DND-41 (cell line): ENCODE measurements at regions not wholly inside any gene's neighbourhood (a gene's known extent, or its start where the extent isn't known, plus 50 kb on each side); places are given as distances from the start of the nearest gene placed in this dataset.

ENCODE experiments used
- ATAC-seq: fragments of 200-7000 bp; cut with Tn5 transposase; 3 replicates; pipeline ENCODE4 v1.9.1; 2021; ENCODE audit warnings: low read depth; ENCODE audit not compliant: insufficient read depth
- DNase-seq: peaks from one replicate; pipeline ENCODE4 v3.0.0-alpha.2; 2020
- H2AFZ ChIP-seq: 2 replicates; pipeline ENCODE4 v1.6.0; 2012; ENCODE audit warnings: low read depth, low read length
- H3K27ac ChIP-seq: 2 replicates; pipeline ENCODE4 v1.5.1; 2012; ENCODE audit warnings: low read length, inconsistent platforms
- H3K27me3 ChIP-seq: fragments of 200-600 bp; sonication (generic); 2 replicates; pipeline ENCODE4 v1.6.0; 2012; ENCODE audit warnings: low read length, mild to moderate bottlenecking, inconsistent platforms; ENCODE audit not compliant: insufficient read depth, poor library complexity
- H3K36me3 ChIP-seq: 2 replicates; pipeline ENCODE4 v1.5.1; 2012; ENCODE audit warnings: low read length, inconsistent platforms; ENCODE audit not compliant: insufficient read depth
- H3K4me1 ChIP-seq: 2 replicates; pipeline ENCODE4 v1.5.1; 2012; ENCODE audit warnings: mild to moderate bottlenecking, low read length; ENCODE audit not compliant: insufficient read depth
- H3K4me2 ChIP-seq: 2 replicates; pipeline ENCODE4 v1.6.0; 2012; ENCODE audit warnings: mild to moderate bottlenecking, moderate library complexity, low read length, inconsistent platforms; ENCODE audit not compliant: insufficient read depth
- H3K4me3 ChIP-seq, 2 experiments: fragments of 200-600 bp in 1 of 2; shearing (Covaris generic) in 1 of 2; 2 replicates each; pipeline ENCODE4 v1.5.1; 2012 to 2016; ENCODE audit warnings: inconsistent platforms in 2 of 2, low read length in 2 of 2, mild to moderate bottlenecking in 2 of 2, low read depth in 1 of 2, moderate library complexity in 1 of 2
- H3K79me2 ChIP-seq: 2 replicates; pipeline ENCODE4 v1.6.0; 2012; ENCODE audit warnings: low read length, inconsistent platforms; ENCODE audit not compliant: insufficient read depth
- H3K9ac ChIP-seq: 2 replicates; pipeline ENCODE4 v1.6.0; 2012; ENCODE audit warnings: low read depth, mild to moderate bottlenecking, inconsistent platforms, low read length, moderate library complexity
- H3K9me3 ChIP-seq: 2 replicates; pipeline ENCODE4 v1.5.1; 2012; ENCODE audit warnings: low read length, moderate library complexity, mild to moderate bottlenecking, inconsistent platforms; ENCODE audit not compliant: insufficient read depth, severe bottlenecking
- H4K20me1 ChIP-seq: 2 replicates; pipeline ENCODE4 v1.6.0; 2012; ENCODE audit warnings: low read length; ENCODE audit not compliant: insufficient read depth
- EZH2 ChIP-seq: IDR thresholded peaks from 3 replicates; pipeline ENCODE4 v1.6.1; 2012; ENCODE audit warnings: borderline replicate concordance, low read depth, mild to moderate bottlenecking, moderate library complexity, low read length, inconsistent platforms; ENCODE audit not compliant: severe bottlenecking
- TF ChIP-seq, protein P1 (sequence below): IDR thresholded peaks from 2 replicates; pipeline ENCODE4 v1.5.1; 2012; ENCODE audit warnings: borderline replicate concordance, low read length, moderate library complexity, mild to moderate bottlenecking; ENCODE audit not compliant: poor library complexity, severe bottlenecking; ENCODE audit errors: extremely low read depth

DNA sequence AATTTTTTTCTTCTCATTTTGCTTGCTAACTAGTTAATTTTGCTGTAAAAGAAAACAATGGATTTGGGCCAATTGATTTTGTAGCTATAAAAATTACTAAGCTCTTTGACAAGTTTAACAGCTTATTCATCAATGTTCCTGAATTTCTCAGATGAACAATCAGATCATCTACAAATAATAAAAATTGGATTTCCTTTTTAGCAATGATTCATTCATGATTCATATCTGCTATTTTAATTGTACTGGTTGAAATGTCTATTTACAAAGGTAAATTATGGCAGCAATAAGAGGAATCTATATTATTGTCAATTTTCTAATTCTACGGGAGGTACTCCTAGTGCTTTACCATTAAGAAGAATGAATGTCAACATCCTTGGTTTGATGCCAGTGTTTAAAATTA, 178.8 kb upstream of the BTBD3 start:
- H3K4me1 ChIP-seq, result no peaks in the 10 kb centered on the region
- H3K79me2 ChIP-seq, result no peaks in the 10 kb centered on the region
- no peaks in the 10 kb centered on the region for H3K36me3 ChIP-seq
- no peak overlapping the region for H3K27ac ChIP-seq
- no peak for DNase-seq
- ATAC-seq, result no peak
- no peak overlapping the region for H3K4me2 ChIP-seq
- no peak overlapping the region for H3K9ac ChIP-seq
- H4K20me1 ChIP-seq, result no peaks in the 10 kb centered on the region
- H3K4me3 ChIP-seq, result no peak overlapping the region
- no peaks in the 10 kb centered on the region for H3K9me3 ChIP-seq
- no peaks in the 10 kb centered on the region for H3K27me3 ChIP-seq
- H2AFZ ChIP-seq, result no peak overlapping the region
- TF ChIP-seq, protein P1, sequence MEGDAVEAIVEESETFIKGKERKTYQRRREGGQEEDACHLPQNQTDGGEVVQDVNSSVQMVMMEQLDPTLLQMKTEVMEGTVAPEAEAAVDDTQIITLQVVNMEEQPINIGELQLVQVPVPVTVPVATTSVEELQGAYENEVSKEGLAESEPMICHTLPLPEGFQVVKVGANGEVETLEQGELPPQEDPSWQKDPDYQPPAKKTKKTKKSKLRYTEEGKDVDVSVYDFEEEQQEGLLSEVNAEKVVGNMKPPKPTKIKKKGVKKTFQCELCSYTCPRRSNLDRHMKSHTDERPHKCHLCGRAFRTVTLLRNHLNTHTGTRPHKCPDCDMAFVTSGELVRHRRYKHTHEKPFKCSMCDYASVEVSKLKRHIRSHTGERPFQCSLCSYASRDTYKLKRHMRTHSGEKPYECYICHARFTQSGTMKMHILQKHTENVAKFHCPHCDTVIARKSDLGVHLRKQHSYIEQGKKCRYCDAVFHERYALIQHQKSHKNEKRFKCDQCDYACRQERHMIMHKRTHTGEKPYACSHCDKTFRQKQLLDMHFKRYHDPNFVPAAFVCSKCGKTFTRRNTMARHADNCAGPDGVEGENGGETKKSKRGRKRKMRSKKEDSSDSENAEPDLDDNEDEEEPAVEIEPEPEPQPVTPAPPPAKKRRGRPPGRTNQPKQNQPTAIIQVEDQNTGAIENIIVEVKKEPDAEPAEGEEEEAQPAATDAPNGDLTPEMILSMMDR, result no peak

DNA sequence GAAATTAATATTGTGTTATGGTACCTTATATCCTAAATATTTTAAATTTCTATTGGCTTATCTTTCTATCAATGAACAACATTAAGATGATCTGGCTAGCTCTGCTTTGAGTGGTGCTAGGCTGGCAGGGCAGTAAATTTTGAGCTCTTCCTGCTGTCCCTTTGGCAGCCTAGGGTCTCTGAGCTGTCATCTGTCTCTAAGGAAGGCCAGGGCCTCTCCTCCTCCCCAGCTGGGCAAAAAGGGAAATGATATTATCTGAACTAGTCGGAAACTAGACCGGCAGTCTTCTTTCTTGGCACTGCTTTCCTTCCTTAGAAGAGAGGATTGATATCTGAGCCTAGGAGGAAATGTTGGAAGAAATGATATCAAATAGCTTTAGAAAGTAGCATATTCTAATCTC, 176.7 kb upstream of the BTBD3 start:
- Histone ChIP-seq H3K4me1 (no peaks in the 10 kb centered on the region), H4K20me1 (no peaks in the 10 kb centered on the region), H2AFZ (no peak overlapping the region), H3K9ac (no peak overlapping the region), H3K27me3 (no peaks in the 10 kb centered on the region), H3K4me2 (no peak overlapping the region), H3K79me2 (no peaks in the 10 kb centered on the region), H3K4me3 (no peak overlapping the region), H3K36me3 (no peaks in the 10 kb centered on the region), H3K9me3 (no peaks in the 10 kb centered on the region), H3K27ac (no peak overlapping the region)
- no peak for DNase-seq
- TF ChIP-seq EZH2, result no peak
- TF ChIP-seq, protein P1, result no peak
- ATAC-seq, result no peak

DNA sequence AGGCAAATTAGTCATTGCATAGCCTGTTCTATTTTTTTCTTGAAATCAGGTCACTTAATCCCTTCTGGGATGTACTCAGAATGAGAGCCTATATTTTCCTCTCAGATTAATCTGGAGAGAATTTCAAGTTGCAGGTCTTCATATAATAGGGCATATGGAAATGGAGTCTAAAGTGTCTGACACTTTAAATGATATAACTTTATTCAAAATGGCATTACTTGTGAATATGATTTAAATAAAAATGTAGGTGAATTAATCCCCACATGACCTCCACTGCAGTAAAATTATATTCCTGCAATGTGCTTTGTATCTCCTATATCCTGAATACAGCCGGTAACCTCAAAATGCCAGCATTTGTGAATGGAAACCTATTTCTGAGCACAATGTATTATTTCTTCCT, 172.5 kb upstream of the BTBD3 start:
- Histone ChIP-seq H3K27ac (no peak overlapping the region), H3K79me2 (no peaks in the 10 kb centered on the region), H3K4me3 (no peak overlapping the region), H4K20me1 (no peaks in the 10 kb centered on the region), H3K4me2 (no peak overlapping the region), H2AFZ (no peak overlapping the region), H3K4me1 (no peaks in the 10 kb centered on the region), H3K36me3 (no peaks in the 10 kb centered on the region), H3K27me3 (no peaks in the 10 kb centered on the region), H3K9ac (no peak overlapping the region), H3K9me3 (no peaks in the 10 kb centered on the region)
- no peak for DNase-seq
- ATAC-seq, result no peak
- TF ChIP-seq, protein P1, result no peak
- no peak for TF ChIP-seq EZH2

DNA sequence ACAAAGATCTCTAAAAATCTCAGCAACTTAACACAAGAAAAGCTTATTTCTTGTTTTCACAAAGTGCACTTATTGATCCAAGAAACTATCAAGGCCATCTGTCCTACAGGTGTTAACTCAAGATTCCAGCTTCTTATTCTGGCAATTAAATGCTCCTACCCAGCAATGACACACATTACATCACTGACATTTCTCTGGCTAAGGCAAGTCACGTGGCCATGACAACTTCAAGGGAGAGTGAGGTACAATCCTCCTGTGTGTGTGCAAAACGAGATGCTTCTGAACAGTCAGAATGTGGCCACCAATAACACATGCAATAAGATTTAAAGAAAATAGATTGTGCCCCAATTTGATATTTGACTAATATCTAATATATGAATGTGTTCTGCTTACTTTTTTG, 169.3 kb upstream of the BTBD3 start:
- Histone ChIP-seq H3K9ac (no peak overlapping the region), H2AFZ (no peak overlapping the region), H3K4me2 (no peak overlapping the region), H3K4me1 (no peaks in the 10 kb centered on the region), H3K4me3 (no peak overlapping the region), H3K36me3 (no peaks in the 10 kb centered on the region), H4K20me1 (no peaks in the 10 kb centered on the region), H3K79me2 (no peaks in the 10 kb centered on the region), H3K27me3 (no peaks in the 10 kb centered on the region), H3K27ac (no peak overlapping the region), H3K9me3 (no peaks in the 10 kb centered on the region)
- no peak for TF ChIP-seq EZH2
- TF ChIP-seq, protein P1, result no peak
- DNase-seq (no peak), ATAC-seq (no peak)
